HL-60 (cell line): ENCODE measurements at regions not wholly inside any gene's neighbourhood (a gene's known extent, or its start where the extent isn't known, plus 50 kb on each side); places are given as distances from the start of the nearest gene placed in this dataset.

Experiments used
- CTCF ChIP-seq: IDR thresholded peaks from one replicate; pipeline ENCODE4 v1.5.1; 2011; ENCODE audit warnings: low read length, control low read depth, inconsistent platforms; ENCODE audit not compliant: insufficient read depth
- SPI1 ChIP-seq: IDR thresholded peaks from 2 replicates; pipeline ENCODE4 v1.6.1; 2012; ENCODE audit warnings: low read depth, mild to moderate bottlenecking, borderline replicate concordance

GRCh38 chr11:122045181-122045586 is 70.8 kb downstream of the BLID start:
- TF ChIP-seq CTCF (no peak), SPI1 (no peak)
